ENCODE measurements at regions not wholly inside any gene's neighbourhood (a gene's known extent, or its start where the extent isn't known, plus 50 kb on each side); places are given as distances from the start of the nearest gene placed in this dataset.

- no peak for TF ChIP-seq CTCF (conservative IDR thresholded peaks at IDR 0.05; ENCODE audit: low read depth, low read length)
- no peak for TF ChIP-seq EZH2 (IDR thresholded peaks at IDR 0.05; ENCODE audit: low read length, unreplicated experiment)
Observed at GRCh38 chr9:11347437-11347836, 734.6 kb upstream of the PTPRD start.
